Brain microvascular endothelial cell (primary cell): ENCODE measurements at regions not wholly inside any gene's neighbourhood (a gene's known extent, or its start where the extent isn't known, plus 50 kb on each side); places are given as distances from the start of the nearest gene placed in this dataset.

Experiments used
- DNase-seq: peaks from one replicate; pipeline ENCODE4 v3.0.0-alpha.2; 2020
- H3K27ac ChIP-seq: fragments of 250-450 bp; sonication (Bioruptor Pico); 2 replicates; pipeline ENCODE4 v1.5.1; 2020; ENCODE audit warnings: mild to moderate bottlenecking, moderate library complexity
- H3K27me3 ChIP-seq: fragments of 250-450 bp; sonication (Bioruptor Pico); replicated peaks from 2 replicates; pipeline ENCODE4 v1.5.1; 2020; ENCODE audit warnings: mild to moderate bottlenecking
- H3K36me3 ChIP-seq: fragments of 250-450 bp; sonication (Bioruptor Pico); replicated peaks from 2 replicates; pipeline ENCODE4 v1.5.1; 2020; ENCODE audit warnings: mild to moderate bottlenecking
- H3K4me3 ChIP-seq: 2 replicates; pipeline ENCODE4 v1.5.1; 2011; ENCODE audit warnings: low read depth, mild to moderate bottlenecking, control low read depth, low read length, moderate library complexity
- CTCF ChIP-seq: IDR thresholded peaks from 2 replicates; pipeline ENCODE4 v1.5.1; 2011; ENCODE audit warnings: low read depth, mild to moderate bottlenecking, moderate library complexity, low read length, control low read depth, inconsistent platforms; ENCODE audit errors: missing control alignments
- in situ Hi-C: cut with HindIII; loops from 2 replicates; pipeline ENCODE4 v1.10.0; 2017; ENCODE audit warnings: low sequenced_read_pairs, low pct_ligation_motif_present

DNA sequence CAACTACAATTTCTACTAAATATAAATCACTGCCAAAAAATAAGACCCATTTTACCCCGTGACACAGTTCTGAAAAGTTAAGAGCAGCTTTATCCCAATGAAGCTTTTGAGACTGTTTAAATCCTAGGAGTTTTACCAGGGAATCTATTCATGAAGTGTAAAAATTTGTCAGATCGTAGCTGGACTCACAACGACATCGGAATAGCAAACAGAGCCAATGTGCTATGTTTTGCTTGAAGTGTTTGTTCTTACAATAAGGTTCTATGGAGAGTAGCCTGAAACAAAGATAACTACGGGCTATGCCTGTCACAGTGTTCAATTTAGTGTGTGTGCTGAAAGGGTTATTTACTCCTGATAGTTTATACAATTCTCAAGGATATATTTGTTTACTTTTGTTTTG is 78.5 kb upstream of the L3MBTL4 start:
- no peak for DNase-seq
- Histone ChIP-seq H3K27ac (no peak overlapping the region), H3K4me3 (no peak overlapping the region), H3K27me3 (no peaks in the 10 kb centered on the region), H3K36me3 (no peaks in the 10 kb centered on the region)
- in situ Hi-C loops, result no loop called here
- no peak for TF ChIP-seq CTCF

DNA sequence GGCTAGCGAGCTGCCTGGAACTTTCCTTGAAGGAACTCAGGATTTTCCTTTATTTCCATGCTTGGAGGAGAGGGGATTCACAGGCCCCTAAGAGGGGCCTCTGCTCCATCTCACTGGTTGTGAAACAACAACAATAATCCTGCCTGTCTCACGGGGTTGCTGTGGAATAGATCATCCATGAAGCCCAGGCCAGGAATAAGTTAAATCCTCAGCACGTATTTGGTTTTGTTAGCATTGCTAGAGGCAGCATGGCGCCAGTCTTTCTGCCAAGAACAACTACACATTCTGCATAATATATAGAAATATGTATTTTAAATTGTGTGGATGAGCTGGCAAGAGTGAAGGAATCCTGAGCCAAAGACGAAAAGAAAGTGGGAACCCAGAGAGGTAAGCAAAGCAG is 80.8 kb upstream of the L3MBTL4 start:
- DNase-seq, result no peak
- Histone ChIP-seq H3K36me3 (no peaks in the 10 kb centered on the region), H3K27ac (no peak overlapping the region), H3K4me3 (no peak overlapping the region), H3K27me3 (no peaks in the 10 kb centered on the region)
- in situ Hi-C loops, result no loop called here
- no peak for TF ChIP-seq CTCF

DNA sequence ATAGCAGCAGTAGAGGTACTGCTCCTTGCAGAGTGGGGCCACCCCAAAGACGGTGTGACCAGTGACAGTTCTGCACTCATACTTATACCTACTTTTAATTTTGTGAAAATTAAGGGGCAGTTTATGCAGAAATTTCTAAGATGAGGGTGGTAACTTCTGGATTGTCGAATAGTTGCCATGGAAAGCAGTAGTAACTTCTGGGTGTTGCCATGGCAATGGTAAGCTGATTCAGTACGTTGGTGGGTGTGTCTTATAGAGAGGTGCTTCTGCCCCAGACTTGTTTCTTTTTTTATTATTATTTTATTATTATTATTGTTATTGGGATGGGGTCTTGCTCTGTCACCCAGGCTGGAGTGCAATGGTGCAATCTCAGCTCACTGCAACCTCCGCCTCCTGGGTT is 82.8 kb upstream of the L3MBTL4 start:
- DNase-seq, result no peak
- no peaks in the 10 kb centered on the region for H3K36me3 ChIP-seq
- no peak overlapping the region for H3K27ac ChIP-seq
- TF ChIP-seq CTCF, result no peak
- no peaks in the 10 kb centered on the region for H3K27me3 ChIP-seq
- no peak overlapping the region for H3K4me3 ChIP-seq
- in situ Hi-C loops, result no loop called here

- in situ Hi-C loops, result no loop called here
- no peak overlapping the region for H3K4me3 ChIP-seq
Observed at GRCh38 chr18:6498289-6498856, 83.7 kb upstream of the L3MBTL4 start.

GRCh38 chr18:6504605-6505497 is 90.1 kb upstream of the L3MBTL4 start:
- in situ Hi-C loops, result no loop called here
- DNase-seq, result no peak
- H3K27me3 ChIP-seq, result no peaks in the 10 kb centered on the region
- H3K36me3 ChIP-seq, result no peaks in the 10 kb centered on the region
- no peak overlapping the region for H3K4me3 ChIP-seq
- no peak for TF ChIP-seq CTCF
- H3K27ac ChIP-seq, result no peak overlapping the region

More at GRCh38 chr18:6498289-6498856, 83.7 kb upstream of the L3MBTL4 start:
- Histone ChIP-seq H3K36me3 (no peaks in the 10 kb centered on the region), H3K27ac (no peak overlapping the region), H3K27me3 (no peaks in the 10 kb centered on the region)
- no peak for TF ChIP-seq CTCF
- no peak for DNase-seq

DNA sequence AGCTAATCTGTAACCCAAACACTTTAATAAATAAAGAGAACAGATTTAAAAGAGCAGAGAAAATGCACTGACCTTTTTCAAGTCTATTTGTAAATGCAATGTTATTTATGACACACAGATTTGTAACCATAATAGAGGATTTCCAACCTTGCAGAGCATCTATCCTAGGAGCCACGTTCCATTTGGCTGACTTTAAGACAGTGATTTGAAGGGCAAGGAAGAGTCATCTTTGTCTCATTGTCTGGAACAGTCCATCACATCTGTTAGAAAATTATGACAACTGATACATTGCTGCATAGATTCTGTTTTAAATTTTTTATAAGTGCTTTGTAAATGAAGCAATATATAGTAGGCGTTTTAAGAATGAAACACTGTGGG is 90.8 kb upstream of the L3MBTL4 start:
- in situ Hi-C loops, result no loop called here
- no peak overlapping the region for H3K4me3 ChIP-seq
- no peak for TF ChIP-seq CTCF

More for the DNA sequence above, 90.8 kb upstream of the L3MBTL4 start:
- Histone ChIP-seq H3K27ac (no peak overlapping the region), H3K27me3 (no peaks in the 10 kb centered on the region), H3K36me3 (no peaks in the 10 kb centered on the region)
- DNase-seq, result no peak
